OCI-M2 (cell line): ENCODE measurements at regions not wholly inside any gene's neighbourhood (a gene's known extent, or its start where the extent isn't known, plus 50 kb on each side); places are given as distances from the start of the nearest gene placed in this dataset.
"Not testable (repeated sequence)": the region's sequence is repeated elsewhere in the genome, so short reads cannot be mapped to it uniquely, and the experiment has no call there.

Experiments used
- DNase-seq: peaks from one replicate; lab custom pipeline; 2025; ENCODE audit not compliant: unreplicated experiment; lab: John Stamatoyannopoulos, UW

- no peak for DNase-seq
Measured at GRCh38 chr11:96508861-96509260, 119.0 kb downstream of the JRKL start.

- no peak for DNase-seq
Measured at GRCh38 chr11:96520939-96521338, 131.1 kb downstream of the JRKL start.

GRCh38 chr11:96523656-96524055, 133.8 kb downstream of the JRKL start:
- no peak for DNase-seq

- no peak for DNase-seq
Measured at GRCh38 chr11:96524475-96524874, 134.7 kb downstream of the JRKL start.

GRCh38 chr11:96530473-96530872, 140.7 kb downstream of the JRKL start:
- no peak for DNase-seq

GRCh38 chr11:96538104-96538503, 148.3 kb downstream of the JRKL start:
- no peak for DNase-seq

GRCh38 chr11:96538622-96539021, 148.8 kb downstream of the JRKL start:
- no peak for DNase-seq

GRCh38 chr11:96540875-96541274, 151.1 kb downstream of the JRKL start:
- DNase-seq = no peak

GRCh38 chr11:96543177-96543576, 153.4 kb downstream of the JRKL start:
- DNase-seq = no peak

GRCh38 chr11:96545192-96545591, 155.4 kb downstream of the JRKL start:
- not testable (repeated sequence) for DNase-seq

GRCh38 chr11:96551136-96551535, 161.3 kb downstream of the JRKL start:
- no peak for DNase-seq

GRCh38 chr11:96554236-96554820, 164.5 kb downstream of the JRKL start:
- no peak for DNase-seq

- not testable (repeated sequence) for DNase-seq
Measured at GRCh38 chr11:96555826-96556225, 166.0 kb downstream of the JRKL start.

GRCh38 chr11:96560727-96561126, 170.9 kb downstream of the JRKL start:
- DNase-seq = not testable (repeated sequence)

- no peak for DNase-seq
Measured at GRCh38 chr11:96567176-96567575, 177.4 kb downstream of the JRKL start.

- no peak for DNase-seq
Measured at GRCh38 chr11:96567667-96568066, 177.9 kb downstream of the JRKL start.

GRCh38 chr11:96576383-96576782, 186.6 kb downstream of the JRKL start:
- no peak for DNase-seq

GRCh38 chr11:96578379-96578778, 188.6 kb downstream of the JRKL start:
- DNase-seq = no peak

GRCh38 chr11:96579656-96580055, 189.8 kb downstream of the JRKL start:
- no peak for DNase-seq

GRCh38 chr11:96580476-96581040, 190.7 kb downstream of the JRKL start:
- DNase-seq = no peak

GRCh38 chr11:96585944-96586880, 196.4 kb downstream of the JRKL start:
- not testable (repeated sequence) for DNase-seq

GRCh38 chr11:96588793-96589192, 199.0 kb downstream of the JRKL start:
- DNase-seq = not testable (repeated sequence)
